OCI-LY1 (cell line): ENCODE measurements at regions not wholly inside any gene's neighbourhood (a gene's known extent, or its start where the extent isn't known, plus 50 kb on each side); places are given as distances from the start of the nearest gene placed in this dataset.

ENCODE experiments used
- CTCF ChIP-seq: fragments of 200-600 bp; sonication (generic), shearing (Covaris generic); IDR thresholded peaks from 2 replicates; pipeline ENCODE4 v1.5.1; 2017; ENCODE audit warnings: mild to moderate bottlenecking, antibody characterized with exemption, low read length, moderate library complexity, mixed read lengths
- EZH2 ChIP-seq: fragments of 200-600 bp; sonication (generic), shearing (Covaris generic); IDR thresholded peaks from 2 replicates; pipeline ENCODE4 v1.8.0; 2017; ENCODE audit warnings: borderline replicate concordance, mixed run types, mild to moderate bottlenecking, antibody characterized with exemption, low read length, moderate library complexity, mixed read lengths

GRCh38 chr18:8946066-8946838 is 156.2 kb upstream of the NDUFV2 start:
- TF ChIP-seq CTCF (no peak), EZH2 (no peak)
